ENCODE measurements at regions not wholly inside any gene's neighbourhood (a gene's known extent, or its start where the extent isn't known, plus 50 kb on each side); places are given as distances from the start of the nearest gene placed in this dataset.

DNA sequence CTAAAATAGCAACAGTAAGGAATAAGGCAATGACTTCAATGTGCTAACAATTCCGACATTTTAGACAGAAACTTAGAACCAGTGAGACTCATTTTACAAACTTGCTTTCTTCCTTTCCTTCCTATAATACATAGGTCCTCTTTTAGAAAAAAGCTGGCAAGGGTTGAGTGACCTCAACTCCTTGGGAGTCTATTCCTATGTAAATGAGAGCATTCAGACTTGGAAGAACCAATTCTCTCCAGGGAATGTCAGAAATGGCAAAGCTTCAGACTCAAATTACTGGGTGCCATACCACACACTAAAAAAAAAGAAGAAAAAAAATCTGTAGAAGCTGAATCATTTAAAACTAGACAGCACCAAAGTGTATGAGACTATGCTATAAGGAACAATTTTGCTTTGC, 1328.2 kb downstream of the OLFM4 start:
- DNase-seq (ENCODE audit: unreplicated experiment), result no peak
- TF ChIP-seq, protein P1, sequence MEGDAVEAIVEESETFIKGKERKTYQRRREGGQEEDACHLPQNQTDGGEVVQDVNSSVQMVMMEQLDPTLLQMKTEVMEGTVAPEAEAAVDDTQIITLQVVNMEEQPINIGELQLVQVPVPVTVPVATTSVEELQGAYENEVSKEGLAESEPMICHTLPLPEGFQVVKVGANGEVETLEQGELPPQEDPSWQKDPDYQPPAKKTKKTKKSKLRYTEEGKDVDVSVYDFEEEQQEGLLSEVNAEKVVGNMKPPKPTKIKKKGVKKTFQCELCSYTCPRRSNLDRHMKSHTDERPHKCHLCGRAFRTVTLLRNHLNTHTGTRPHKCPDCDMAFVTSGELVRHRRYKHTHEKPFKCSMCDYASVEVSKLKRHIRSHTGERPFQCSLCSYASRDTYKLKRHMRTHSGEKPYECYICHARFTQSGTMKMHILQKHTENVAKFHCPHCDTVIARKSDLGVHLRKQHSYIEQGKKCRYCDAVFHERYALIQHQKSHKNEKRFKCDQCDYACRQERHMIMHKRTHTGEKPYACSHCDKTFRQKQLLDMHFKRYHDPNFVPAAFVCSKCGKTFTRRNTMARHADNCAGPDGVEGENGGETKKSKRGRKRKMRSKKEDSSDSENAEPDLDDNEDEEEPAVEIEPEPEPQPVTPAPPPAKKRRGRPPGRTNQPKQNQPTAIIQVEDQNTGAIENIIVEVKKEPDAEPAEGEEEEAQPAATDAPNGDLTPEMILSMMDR (IDR thresholded peaks at IDR 0.05; ENCODE audit: unreplicated experiment), result no peak
- BruUV-seq (replicated peaks), result no TSS peak

DNA sequence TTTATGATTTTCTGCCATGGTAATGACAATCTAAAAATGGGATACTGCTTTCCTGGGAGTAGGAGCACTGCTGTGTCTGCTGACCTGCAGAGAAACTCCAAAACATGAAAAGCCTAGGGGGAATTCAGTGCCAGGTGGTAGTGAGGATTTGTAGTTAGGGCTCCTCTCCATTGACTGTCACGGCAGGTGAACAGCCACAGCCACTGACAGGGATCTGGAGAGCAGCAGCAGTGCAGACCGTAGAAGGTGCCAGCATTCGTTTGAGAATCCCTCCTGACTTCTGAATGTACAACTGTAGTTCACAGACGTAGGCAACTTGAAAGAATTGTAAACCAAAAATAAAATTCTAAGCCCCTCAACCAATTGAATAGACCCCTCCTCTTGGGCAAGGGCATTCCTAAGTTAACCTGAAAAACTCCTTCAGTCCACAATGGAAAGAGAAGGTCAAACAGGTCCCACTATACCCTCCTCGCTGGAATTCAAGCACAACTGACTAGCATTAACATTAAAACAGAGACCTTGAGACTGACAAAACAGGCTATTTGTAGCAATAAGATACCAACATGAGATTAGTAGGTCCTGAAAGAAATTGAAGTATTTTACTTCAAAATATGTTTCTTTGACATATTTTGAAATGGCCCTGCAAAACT, 1328.8 kb downstream of the OLFM4 start:
- ChIA-PET POLR2A (no interaction called here), CTCF (no interaction called here)
- intact Hi-C loops (cut with micrococcal nuclease), result no loop called here
- H3K36me3 Mint-ChIP-seq (ENCODE audit: insufficient read depth, unreplicated experiment), result no peaks in the 10 kb centered on the region
- H3K4me1 Mint-ChIP-seq (ENCODE audit: insufficient read depth, unreplicated experiment), result no peaks in the 10 kb centered on the region
- no peak overlapping the region for H3K4me3 Mint-ChIP-seq (ENCODE audit: unreplicated experiment)
- no peaks in the 10 kb centered on the region for H3K27me3 Mint-ChIP-seq (ENCODE audit: insufficient read depth, unreplicated experiment)
- DNase-seq (ENCODE audit: unreplicated experiment), result no peak
- TF ChIP-seq, protein P1 (IDR thresholded peaks at IDR 0.05; ENCODE audit: unreplicated experiment), result no peak
- no peak overlapping the region for H3K27ac Mint-ChIP-seq (ENCODE audit: low read depth, unreplicated experiment)
- no peaks in the 10 kb centered on the region for H3K9me3 Mint-ChIP-seq (ENCODE audit: unreplicated experiment)
- no TSS peak for BruUV-seq (replicated peaks)

More for the DNA sequence above, 1328.2 kb downstream of the OLFM4 start:
- Mint-ChIP-seq H3K9me3 (ENCODE audit: unreplicated experiment) (no peaks in the 10 kb centered on the region), H3K27ac (ENCODE audit: low read depth, unreplicated experiment) (no peak overlapping the region), H3K36me3 (ENCODE audit: insufficient read depth, unreplicated experiment) (no peaks in the 10 kb centered on the region), H3K4me3 (ENCODE audit: unreplicated experiment) (no peak overlapping the region), H3K27me3 (ENCODE audit: insufficient read depth, unreplicated experiment) (no peaks in the 10 kb centered on the region), H3K4me1 (ENCODE audit: insufficient read depth, unreplicated experiment) (no peaks in the 10 kb centered on the region)
- CTCF ChIA-PET, result no interaction called here
- intact Hi-C loops (cut with micrococcal nuclease), result no loop called here
- POLR2A ChIA-PET, result no interaction called here

DNA sequence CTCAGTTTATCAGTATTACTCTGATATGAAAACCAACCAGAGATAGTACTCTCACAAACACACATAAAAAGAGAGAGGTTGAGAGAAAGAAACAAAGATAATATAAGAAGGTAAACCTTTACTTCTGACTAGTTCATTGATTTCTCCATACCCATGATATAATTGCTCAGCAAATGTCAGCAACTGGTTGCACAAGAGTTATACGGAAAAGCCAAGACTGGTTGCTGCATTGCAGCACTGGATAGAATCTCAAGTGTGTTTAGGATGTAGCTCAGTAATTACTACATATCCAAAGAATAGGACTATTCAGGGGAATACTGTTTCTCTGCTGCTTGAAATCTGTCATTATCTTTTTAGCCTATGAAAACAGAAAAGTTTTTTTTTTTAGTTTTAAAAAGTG, 1332.8 kb downstream of the OLFM4 start:
- TF ChIP-seq, protein P1 (IDR thresholded peaks at IDR 0.05; ENCODE audit: unreplicated experiment), result no peak
- CTCF ChIA-PET, result interaction anchor here (0.7 kb wide), 1 partner anchor 95 kb away, joined by 3 read pairs; no protein-coding TSS in a partner anchor
- H3K27me3 Mint-ChIP-seq (ENCODE audit: insufficient read depth, unreplicated experiment), result no peaks in the 10 kb centered on the region
- no peaks in the 10 kb centered on the region for H3K4me1 Mint-ChIP-seq (ENCODE audit: insufficient read depth, unreplicated experiment)
- intact Hi-C loops (cut with micrococcal nuclease), result no loop called here
- peak; percentile 1 for DNase-seq (ENCODE audit: unreplicated experiment)
- H3K4me3 Mint-ChIP-seq (ENCODE audit: unreplicated experiment), result no peak overlapping the region
- BruUV-seq (replicated peaks), result no TSS peak
- H3K27ac Mint-ChIP-seq (ENCODE audit: low read depth, unreplicated experiment), result no peak overlapping the region
- POLR2A ChIA-PET, result no interaction called here
- no peaks in the 10 kb centered on the region for H3K36me3 Mint-ChIP-seq (ENCODE audit: insufficient read depth, unreplicated experiment)
- H3K9me3 Mint-ChIP-seq (ENCODE audit: unreplicated experiment), result no peaks in the 10 kb centered on the region

DNA sequence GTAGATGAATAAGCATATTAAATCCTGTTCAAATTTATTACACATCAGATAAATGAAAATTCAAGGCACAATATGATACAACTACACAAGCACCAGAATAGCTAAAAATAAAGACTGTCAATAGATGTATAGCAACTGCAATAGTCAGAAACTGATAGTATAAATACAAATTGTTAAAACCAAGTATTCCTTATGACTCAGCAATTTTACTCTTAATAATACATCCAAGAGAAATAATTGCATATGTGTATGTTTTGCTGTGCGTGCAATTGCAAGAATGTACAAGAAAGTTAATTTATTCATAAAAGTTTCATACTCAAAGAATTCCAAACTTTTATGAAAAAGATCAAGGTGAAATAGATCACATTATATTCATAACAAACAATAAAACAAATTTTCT, 1338.1 kb downstream of the OLFM4 start:
- intact Hi-C loops (cut with micrococcal nuclease), result no loop called here
- Mint-ChIP-seq H3K36me3 (ENCODE audit: insufficient read depth, unreplicated experiment) (no peaks in the 10 kb centered on the region), H3K27me3 (ENCODE audit: insufficient read depth, unreplicated experiment) (no peaks in the 10 kb centered on the region), H3K9me3 (ENCODE audit: unreplicated experiment) (no peaks in the 10 kb centered on the region), H3K4me3 (ENCODE audit: unreplicated experiment) (no peak overlapping the region), H3K4me1 (ENCODE audit: insufficient read depth, unreplicated experiment) (no peaks in the 10 kb centered on the region), H3K27ac (ENCODE audit: low read depth, unreplicated experiment) (no peak overlapping the region)
- TF ChIP-seq, protein P1 (IDR thresholded peaks at IDR 0.05; ENCODE audit: unreplicated experiment), result no peak
- BruUV-seq (replicated peaks), result no TSS peak
- no peak for DNase-seq (ENCODE audit: unreplicated experiment)
- ChIA-PET CTCF (no interaction called here), POLR2A (no interaction called here)

Data from MCF 10A (cell line).